Mesenteric fat pad (tissue), 1 donor: ENCODE measurements at regions not wholly inside any gene's neighbourhood (a gene's known extent, or its start where the extent isn't known, plus 50 kb on each side); places are given as distances from the start of the nearest gene placed in this dataset.
"Not testable (repeated sequence)": the region's sequence is repeated elsewhere in the genome, so short reads cannot be mapped to it uniquely, and the experiment has no call there.

ENCODE experiments used
- DNase-seq: peaks from one replicate; pipeline ENCODE4 v3.0.0-alpha.2; 2020; ENCODE audit warnings: low spot score
- donor health status: DM: yes; HTN: yes; CAD: no.

DNA sequence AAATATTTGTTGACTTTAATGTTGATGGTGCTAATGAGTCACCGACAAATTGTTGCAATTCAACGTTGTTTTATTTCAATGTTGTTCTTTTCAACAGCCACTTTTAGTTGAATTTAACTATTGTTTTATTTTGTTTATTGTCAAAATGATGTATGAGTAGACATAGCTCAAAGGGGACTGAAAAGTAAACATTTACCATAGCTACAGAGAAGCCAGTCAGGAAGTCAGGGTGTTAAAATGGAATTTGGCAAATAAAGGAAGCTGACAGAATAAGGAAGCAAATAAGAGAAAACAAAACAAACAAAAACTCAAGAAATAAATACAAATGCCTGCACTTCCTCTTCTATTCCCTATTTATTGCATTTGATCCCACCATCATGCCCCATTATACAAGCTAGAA lies 648.4 kb upstream of the HTR2C start:
- no peak for DNase-seq

DNA sequence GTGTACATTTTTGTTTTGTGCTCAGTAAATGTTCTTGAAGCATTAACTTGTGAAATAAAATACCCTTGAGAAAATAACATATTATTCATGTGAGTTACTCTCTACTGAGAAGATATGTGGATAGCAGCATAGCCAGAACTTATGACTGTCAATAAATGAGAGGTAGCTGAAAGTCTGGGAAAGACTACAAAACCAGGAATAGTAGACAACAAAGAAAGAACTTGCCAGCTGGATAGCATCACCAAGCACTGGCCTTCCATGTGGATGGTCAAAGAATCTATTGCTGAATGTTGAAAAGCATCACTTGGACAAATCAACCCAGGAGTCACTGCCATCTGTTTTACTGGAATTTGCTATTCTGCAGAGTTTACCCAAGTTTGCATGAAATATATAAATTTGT lies 650.0 kb upstream of the HTR2C start:
- DNase-seq, result no peak

- no peak for DNase-seq
Measured at GRCh38 chrX:113929004-113929403, 654.9 kb upstream of the HTR2C start.

GRCh38 chrX:113920661-113921060 lies 663.2 kb upstream of the HTR2C start:
- DNase-seq, result no peak

GRCh38 chrX:113919387-113919786 lies 664.5 kb upstream of the HTR2C start:
- DNase-seq, result no peak

GRCh38 chrX:113906168-113906567 lies 677.7 kb upstream of the HTR2C start:
- no peak for DNase-seq

GRCh38 chrX:113892891-113893290 lies 691.0 kb upstream of the HTR2C start:
- no peak for DNase-seq

GRCh38 chrX:113892401-113892800 lies 691.5 kb upstream of the HTR2C start:
- DNase-seq, result no peak

DNA sequence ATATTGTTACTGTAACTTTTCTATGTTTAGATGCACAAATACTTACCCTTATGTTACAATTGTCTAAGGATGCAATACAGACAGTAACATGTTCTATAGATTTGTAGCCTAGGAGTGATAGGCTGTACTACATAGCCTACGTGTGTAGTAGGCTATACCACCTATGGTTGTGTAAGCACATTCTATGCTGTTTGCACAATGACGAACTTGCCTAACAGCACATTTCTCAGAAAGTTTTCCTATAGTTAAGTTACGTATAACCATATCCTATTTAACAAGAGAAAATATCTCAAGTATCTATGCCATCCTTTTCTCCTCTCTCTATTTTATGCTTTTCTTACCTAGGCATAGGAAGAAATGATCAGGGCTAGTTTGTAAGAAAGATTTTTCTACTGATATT lies 710.8 kb upstream of the HTR2C start:
- no peak for DNase-seq

DNA sequence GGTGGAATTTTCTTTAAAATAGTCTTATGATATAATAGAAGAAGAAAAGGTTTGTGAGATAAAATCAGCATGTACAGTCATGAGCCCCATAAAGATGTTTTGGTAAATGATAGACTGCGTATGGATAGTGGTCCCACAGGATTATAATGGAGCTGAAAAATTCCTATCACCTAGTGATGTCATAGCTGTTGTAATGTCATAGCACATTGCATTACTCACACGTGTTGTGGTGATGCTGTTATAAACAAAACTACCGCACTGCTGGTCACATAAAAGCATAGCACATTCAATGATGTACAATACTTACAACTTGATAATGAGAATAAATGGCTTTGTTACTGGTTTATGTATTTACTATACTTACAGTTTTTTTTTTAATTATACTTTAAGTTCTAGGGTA lies 715.2 kb upstream of the HTR2C start:
- DNase-seq, result no peak

- DNase-seq, result no peak
Measured at GRCh38 chrX:113868177-113868576, 715.7 kb upstream of the HTR2C start.

DNA sequence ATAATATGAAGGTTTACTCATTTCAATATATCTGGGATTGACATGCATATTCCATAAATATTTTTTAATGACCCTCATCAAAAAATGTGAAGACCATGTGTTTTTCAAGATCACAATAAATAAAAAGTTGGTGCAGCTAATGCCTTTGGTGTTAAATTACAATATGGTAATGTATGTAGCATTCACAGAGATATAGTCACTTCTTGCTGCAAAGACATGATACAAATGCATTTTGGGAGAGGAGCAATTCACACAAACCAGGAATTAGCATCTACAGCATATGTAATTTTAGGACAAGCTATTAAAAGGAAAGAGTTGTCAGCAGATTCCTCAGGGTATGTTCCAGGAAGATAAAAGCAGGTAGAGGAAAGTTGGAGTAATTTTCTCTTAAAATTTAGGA lies 734.5 kb upstream of the HTR2C start:
- no peak for DNase-seq

GRCh38 chrX:113833096-113834055 lies 750.5 kb upstream of the HTR2C start:
- DNase-seq, result no peak

GRCh38 chrX:113828470-113828869 lies 755.4 kb upstream of the HTR2C start:
- DNase-seq, result no peak

DNA sequence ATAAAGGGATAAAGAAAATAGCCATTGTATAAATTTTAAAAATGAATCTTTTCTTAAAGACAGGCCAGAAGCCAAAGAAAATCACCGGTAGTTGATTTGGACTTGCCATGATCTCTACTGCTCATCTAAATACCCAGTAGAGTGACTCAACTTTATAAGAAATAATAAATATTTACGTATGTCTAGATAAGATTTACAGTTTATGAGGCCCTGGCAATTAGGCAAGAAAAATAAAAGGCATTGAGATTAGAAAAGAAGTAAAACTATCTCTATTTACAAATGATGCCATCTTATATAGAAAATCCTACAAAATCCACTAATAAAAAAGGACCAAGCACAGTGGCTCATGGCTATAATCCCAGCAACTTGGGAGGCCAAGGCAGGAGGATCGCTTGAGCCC lies 765.5 kb upstream of the HTR2C start:
- no peak for DNase-seq

DNA sequence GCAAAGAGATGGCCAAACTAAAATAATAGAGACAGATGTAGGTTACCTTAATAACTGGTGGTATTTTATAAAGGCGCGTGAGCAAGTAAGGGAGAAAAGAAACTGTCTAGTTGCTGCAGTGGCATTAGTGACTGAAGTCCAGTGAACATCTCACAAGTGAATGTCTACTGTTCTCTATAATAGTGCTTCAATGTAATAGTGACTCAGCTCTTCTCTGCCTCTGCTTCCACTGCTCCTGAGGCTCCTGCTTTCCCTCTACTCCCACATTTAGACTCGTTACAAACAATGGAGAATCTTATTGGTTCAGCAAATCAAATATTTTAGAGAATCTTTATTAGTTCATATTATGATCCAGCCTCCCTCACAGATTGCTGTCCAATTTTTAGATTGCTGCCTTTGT lies 779.1 kb upstream of the HTR2C start:
- DNase-seq, result no peak

DNA sequence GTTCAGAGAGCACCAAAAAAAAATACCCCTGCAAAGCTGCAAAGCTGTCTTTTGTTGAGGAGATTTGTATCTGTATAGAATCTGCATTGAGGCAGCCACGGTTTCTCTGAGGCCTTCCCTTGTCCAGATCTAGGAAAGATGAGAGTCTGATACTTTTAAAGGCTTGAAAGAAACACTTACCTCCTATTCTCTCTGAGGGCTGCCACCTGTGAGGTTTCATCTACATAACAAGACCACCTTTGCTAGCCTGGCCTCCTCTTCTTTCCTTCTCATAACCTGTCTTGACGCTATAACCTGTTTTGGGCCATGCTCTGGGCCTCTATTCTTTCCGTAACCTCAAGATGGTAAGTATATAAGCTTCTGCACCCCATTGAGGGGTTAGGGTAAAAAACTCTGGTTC lies 779.6 kb upstream of the HTR2C start:
- no peak for DNase-seq

DNA sequence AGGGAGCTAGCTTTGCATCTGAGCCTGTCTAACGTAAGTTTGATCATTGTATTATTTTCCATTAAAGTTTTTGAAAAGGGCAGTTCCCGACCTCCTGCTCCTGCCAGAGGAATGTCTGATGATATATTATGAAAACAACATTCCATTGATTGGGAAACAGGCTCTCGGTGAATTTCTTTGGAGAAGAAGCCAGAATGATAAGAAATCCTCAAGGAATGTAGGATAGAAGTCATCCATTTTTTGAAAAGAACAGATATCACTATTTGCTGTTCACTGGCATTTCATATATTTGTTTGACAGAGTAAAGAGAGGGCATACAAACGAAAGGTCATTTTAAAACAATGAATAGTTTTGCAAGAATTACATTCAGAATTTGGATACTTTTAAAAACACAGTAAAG lies 781.0 kb upstream of the HTR2C start:
- no peak for DNase-seq

DNA sequence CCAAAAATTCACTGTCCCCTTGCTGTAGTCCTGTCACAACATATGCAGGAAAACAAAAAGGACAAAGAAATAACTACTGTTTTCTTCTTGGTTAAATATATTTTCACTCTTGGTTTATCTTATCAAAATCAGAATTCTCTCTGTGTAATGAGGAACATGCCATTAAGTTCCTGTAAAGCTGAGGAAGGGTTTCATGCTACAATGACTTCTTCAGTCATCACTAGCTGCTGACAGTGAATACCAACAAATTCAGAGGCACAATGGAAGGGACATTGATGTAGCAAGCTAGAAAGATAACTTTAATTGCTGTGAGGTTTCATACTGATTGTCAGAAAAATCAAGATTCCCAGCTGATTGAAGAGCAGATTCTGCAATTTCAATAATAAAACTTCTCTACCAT lies 782.9 kb upstream of the HTR2C start:
- no peak for DNase-seq

- DNase-seq, result no peak
Measured at GRCh38 chrX:113793563-113793962, 790.3 kb upstream of the HTR2C start.

GRCh38 chrX:113790987-113791386 lies 792.9 kb upstream of the HTR2C start:
- no peak for DNase-seq

GRCh38 chrX:113784754-113785153 lies 799.1 kb upstream of the HTR2C start:
- not testable (repeated sequence) for DNase-seq

- DNase-seq, result no peak
Measured at GRCh38 chrX:113770806-113771205, 813.1 kb upstream of the HTR2C start.
